A673 (cell line): ENCODE measurements at regions not wholly inside any gene's neighbourhood (a gene's known extent, or its start where the extent isn't known, plus 50 kb on each side); places are given as distances from the start of the nearest gene placed in this dataset.

ENCODE experiments used
- CTCF ChIP-seq: fragments of 300-800, 200-600 bp; sonication (generic); conservative IDR thresholded peaks from 2 replicates; pipeline ENCODE4 v1.5.1; 2017; ENCODE audit warnings: low read depth, mild to moderate bottlenecking, antibody characterized with exemption, low read length, moderate library complexity, mixed read lengths
- EZH2 ChIP-seq: fragments of 200-600 bp; sonication (generic); IDR thresholded peaks from 2 replicates; pipeline ENCODE4 v1.6.1; 2017; ENCODE audit warnings: borderline replicate concordance, low read depth, mild to moderate bottlenecking, mixed read lengths, antibody characterized with exemption, low read length; ENCODE audit not compliant: poor library complexity, severe bottlenecking

- no peak for TF ChIP-seq CTCF
- no peak for TF ChIP-seq EZH2
Measured at GRCh38 chr18:40423291-40423690, 1531.7 kb upstream of the PIK3C3 start.
